GM12891 (cell line): ENCODE measurements at regions not wholly inside any gene's neighbourhood (a gene's known extent, or its start where the extent isn't known, plus 50 kb on each side); places are given as distances from the start of the nearest gene placed in this dataset.

ENCODE experiments used
- POLR2A ChIP-seq: IDR thresholded peaks from 2 replicates; pipeline ENCODE4 v1.6.1; 2011; ENCODE audit warnings: low read depth, low read length, control low read depth
- POLR2AphosphoS5 ChIP-seq: IDR thresholded peaks from 2 replicates; pipeline ENCODE4 v1.6.1; 2011; ENCODE audit warnings: low read depth, low read length, control low read depth
- POU2F2 ChIP-seq: IDR thresholded peaks from 2 replicates; pipeline ENCODE4 v1.6.1; 2011; ENCODE audit warnings: low read depth, mild to moderate bottlenecking, control low read depth, low read length, moderate library complexity
- SPI1 ChIP-seq: IDR thresholded peaks from 2 replicates; pipeline ENCODE4 v1.6.1; 2011; ENCODE audit warnings: low read depth, low read length, control low read depth

DNA sequence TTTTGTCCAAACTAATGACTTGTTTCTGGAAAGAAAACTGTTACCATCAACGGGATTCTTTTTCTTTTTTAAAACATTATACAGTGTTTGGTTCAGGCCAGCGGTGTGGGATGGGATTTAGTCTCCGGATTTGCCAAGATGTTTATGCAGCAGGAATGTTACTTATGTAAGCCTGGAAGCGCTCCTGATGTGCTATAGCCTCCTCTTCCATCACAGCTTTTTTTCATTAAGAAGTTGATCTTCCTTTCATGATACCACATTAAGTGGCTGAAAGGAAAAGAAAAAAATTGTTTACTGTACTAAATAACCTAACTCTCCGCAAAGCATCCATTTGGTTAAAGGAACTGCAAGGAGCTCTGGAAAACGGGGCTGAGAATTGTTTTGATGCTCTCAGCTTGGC is 120.5 kb upstream of the ALDH1A3 start:
- TF ChIP-seq POLR2A (no peak), POLR2AphosphoS5 (no peak), POU2F2 (no peak), SPI1 (no peak)
